Osteoblast (primary cell): ENCODE measurements at regions not wholly inside any gene's neighbourhood (a gene's known extent, or its start where the extent isn't known, plus 50 kb on each side); places are given as distances from the start of the nearest gene placed in this dataset.

Source experiments
- DNase-seq: peaks from one replicate; pipeline ENCODE4 v3.0.0; 2011; ENCODE audit warnings: low spot score, mixed read lengths; ENCODE audit not compliant: insufficient read length; ENCODE audit errors: missing footprints
- H2AFZ ChIP-seq: 2 replicates; pipeline ENCODE4 v1.6.0; 2011; ENCODE audit warnings: mild to moderate bottlenecking, low read length
- H3K27ac ChIP-seq: 2 replicates; pipeline ENCODE4 v1.5.1; 2011; ENCODE audit warnings: mild to moderate bottlenecking, low read depth, low read length, moderate library complexity
- H3K27me3 ChIP-seq: 2 replicates; pipeline ENCODE4 v1.6.0; 2012; ENCODE audit warnings: mild to moderate bottlenecking, control low read depth, inconsistent platforms, low read length, moderate library complexity; ENCODE audit not compliant: insufficient read depth
- H3K36me3 ChIP-seq: 2 replicates; pipeline ENCODE4 v1.5.1; 2011; ENCODE audit warnings: mild to moderate bottlenecking, low read length, control low read depth, moderate library complexity; ENCODE audit not compliant: insufficient read depth
- H3K4me1 ChIP-seq: 2 replicates; pipeline ENCODE4 v1.5.1; 2011; ENCODE audit warnings: mild to moderate bottlenecking, low read length, control low read depth, moderate library complexity; ENCODE audit not compliant: insufficient read depth
- H3K4me2 ChIP-seq: 2 replicates; pipeline ENCODE4 v1.6.0; 2011; ENCODE audit warnings: mild to moderate bottlenecking, low read length; ENCODE audit not compliant: insufficient read depth
- H3K4me3 ChIP-seq: fragments of 200-600 bp; sonication (generic); 3 replicates; pipeline ENCODE4 v1.5.1; 2012; ENCODE audit warnings: mild to moderate bottlenecking, low read length, inconsistent platforms; ENCODE audit not compliant: insufficient read depth
- H3K79me2 ChIP-seq: 2 replicates; pipeline ENCODE4 v1.6.0; 2012; ENCODE audit warnings: mild to moderate bottlenecking, low read length, control low read depth, inconsistent platforms; ENCODE audit not compliant: insufficient read depth
- H3K9me3 ChIP-seq: 2 replicates; pipeline ENCODE4 v1.5.1; 2011; ENCODE audit warnings: low read depth, low read length, control low read depth
- H4K20me1 ChIP-seq: 2 replicates; pipeline ENCODE4 v1.6.0; 2012; ENCODE audit warnings: mild to moderate bottlenecking, low read length, control low read depth; ENCODE audit not compliant: insufficient read depth
- TF ChIP-seq, protein P1 (sequence below): IDR thresholded peaks from 2 replicates; pipeline ENCODE4 v1.5.1; 2011; ENCODE audit warnings: mild to moderate bottlenecking, low read depth, low read length, moderate library complexity; ENCODE audit errors: extremely low read depth

GRCh38 chr2:217449444-217449843, 553.4 kb downstream of the TNS1 start:
- Histone ChIP-seq H4K20me1 (no peaks in the 10 kb centered on the region), H3K36me3 (no peaks in the 10 kb centered on the region), H3K27ac (no peak overlapping the region), H3K4me3 (no peak overlapping the region), H3K4me2 (no peak overlapping the region), H3K4me1 (no peaks in the 10 kb centered on the region), H3K79me2 (no peaks in the 10 kb centered on the region), H3K9me3 (no peaks in the 10 kb centered on the region), H2AFZ (no peak overlapping the region), H3K27me3 (no peaks in the 10 kb centered on the region)
- TF ChIP-seq, protein P1, sequence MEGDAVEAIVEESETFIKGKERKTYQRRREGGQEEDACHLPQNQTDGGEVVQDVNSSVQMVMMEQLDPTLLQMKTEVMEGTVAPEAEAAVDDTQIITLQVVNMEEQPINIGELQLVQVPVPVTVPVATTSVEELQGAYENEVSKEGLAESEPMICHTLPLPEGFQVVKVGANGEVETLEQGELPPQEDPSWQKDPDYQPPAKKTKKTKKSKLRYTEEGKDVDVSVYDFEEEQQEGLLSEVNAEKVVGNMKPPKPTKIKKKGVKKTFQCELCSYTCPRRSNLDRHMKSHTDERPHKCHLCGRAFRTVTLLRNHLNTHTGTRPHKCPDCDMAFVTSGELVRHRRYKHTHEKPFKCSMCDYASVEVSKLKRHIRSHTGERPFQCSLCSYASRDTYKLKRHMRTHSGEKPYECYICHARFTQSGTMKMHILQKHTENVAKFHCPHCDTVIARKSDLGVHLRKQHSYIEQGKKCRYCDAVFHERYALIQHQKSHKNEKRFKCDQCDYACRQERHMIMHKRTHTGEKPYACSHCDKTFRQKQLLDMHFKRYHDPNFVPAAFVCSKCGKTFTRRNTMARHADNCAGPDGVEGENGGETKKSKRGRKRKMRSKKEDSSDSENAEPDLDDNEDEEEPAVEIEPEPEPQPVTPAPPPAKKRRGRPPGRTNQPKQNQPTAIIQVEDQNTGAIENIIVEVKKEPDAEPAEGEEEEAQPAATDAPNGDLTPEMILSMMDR, result no peak
- DNase-seq, result no peak

DNA sequence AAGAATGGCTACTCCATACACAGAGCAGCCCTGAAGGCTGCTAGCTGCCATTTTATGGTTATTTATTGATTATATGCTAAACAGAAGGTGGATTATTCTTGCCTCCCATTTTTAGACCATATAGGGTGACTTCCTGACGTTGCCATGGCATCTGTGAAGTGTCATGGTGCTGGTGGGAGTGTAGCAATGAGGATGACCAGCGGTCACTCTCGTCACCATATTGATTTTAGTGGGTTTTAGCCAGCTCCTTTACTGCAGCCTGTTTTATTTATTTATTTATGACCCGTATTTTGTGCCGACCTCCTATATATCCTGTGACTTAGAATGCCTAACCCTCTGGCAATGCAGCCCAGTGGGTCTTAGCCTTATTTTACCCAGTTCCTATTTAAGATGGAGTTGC, 553.9 kb downstream of the TNS1 start:
- no peaks in the 10 kb centered on the region for H3K4me1 ChIP-seq
- H3K27me3 ChIP-seq, result no peaks in the 10 kb centered on the region
- H2AFZ ChIP-seq, result no peak overlapping the region
- no peaks in the 10 kb centered on the region for H3K79me2 ChIP-seq
- H3K9me3 ChIP-seq, result no peaks in the 10 kb centered on the region
- TF ChIP-seq, protein P1, result no peak
- H4K20me1 ChIP-seq, result no peaks in the 10 kb centered on the region
- H3K4me2 ChIP-seq, result no peak overlapping the region
- DNase-seq, result no peak
- H3K27ac ChIP-seq, result no peak overlapping the region
- H3K36me3 ChIP-seq, result no peaks in the 10 kb centered on the region
- H3K4me3 ChIP-seq, result no peak overlapping the region

DNA sequence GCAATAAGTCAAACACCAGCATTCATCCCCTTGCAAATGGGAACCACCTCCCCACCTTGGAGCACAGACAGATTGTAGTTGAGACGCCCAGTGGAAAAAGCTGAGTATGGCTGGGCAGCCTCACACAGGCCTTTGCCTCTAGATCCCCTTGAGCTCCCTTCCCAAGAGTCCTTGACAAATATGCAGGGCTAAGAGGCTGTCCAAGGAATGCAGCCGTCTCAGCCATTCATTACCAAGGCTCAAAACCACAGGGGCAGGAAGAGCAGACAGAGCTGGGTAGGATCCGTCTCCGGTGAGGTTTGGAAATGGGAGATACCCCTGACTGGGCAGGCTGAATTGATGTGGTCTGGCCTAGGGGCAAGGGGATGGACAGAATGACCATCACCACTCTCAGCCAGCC, 557.1 kb downstream of the TNS1 start:
- TF ChIP-seq, protein P1, result no peak
- no peak for DNase-seq

GRCh38 chr2:217444932-217445331, 557.9 kb downstream of the TNS1 start:
- Histone ChIP-seq H3K27ac (no peak overlapping the region), H3K4me2 (no peak overlapping the region), H4K20me1 (no peaks in the 10 kb centered on the region), H3K4me3 (no peak overlapping the region), H3K36me3 (no peaks in the 10 kb centered on the region), H3K79me2 (no peaks in the 10 kb centered on the region), H2AFZ (no peak overlapping the region), H3K27me3 (no peaks in the 10 kb centered on the region), H3K9me3 (no peaks in the 10 kb centered on the region), H3K4me1 (no peaks in the 10 kb centered on the region)
- TF ChIP-seq, protein P1, result no peak
- no peak for DNase-seq

More for the DNA sequence above, 557.1 kb downstream of the TNS1 start:
- H3K4me1 ChIP-seq, result no peaks in the 10 kb centered on the region
- H3K79me2 ChIP-seq, result no peaks in the 10 kb centered on the region
- H3K27me3 ChIP-seq, result no peaks in the 10 kb centered on the region
- H4K20me1 ChIP-seq, result no peaks in the 10 kb centered on the region
- H3K4me3 ChIP-seq, result no peak overlapping the region
- no peak overlapping the region for H3K27ac ChIP-seq
- H3K9me3 ChIP-seq, result no peaks in the 10 kb centered on the region
- no peak overlapping the region for H3K4me2 ChIP-seq
- no peaks in the 10 kb centered on the region for H3K36me3 ChIP-seq
- no peak overlapping the region for H2AFZ ChIP-seq
